ENCODE measurements at regions not wholly inside any gene's neighbourhood (a gene's known extent, or its start where the extent isn't known, plus 50 kb on each side); places are given as distances from the start of the nearest gene placed in this dataset.

- no peaks in the 10 kb centered on the region for H3K79me2 ChIP-seq (ENCODE audit: control insufficient read depth, low read length)
- no peaks in the 10 kb centered on the region for H3K36me3 ChIP-seq (ENCODE audit: control insufficient read depth, low read length)
- no peaks in the 10 kb centered on the region for H4K20me1 ChIP-seq (ENCODE audit: control insufficient read depth, insufficient read depth, low read depth, low read length)
- H3F3A ChIP-seq (ENCODE audit: control insufficient read depth, insufficient read depth), result no peaks in the 10 kb centered on the region
- no peak overlapping the region for H3K4me3 ChIP-seq (ENCODE audit: low read length)
- H3K4me1 ChIP-seq (ENCODE audit: control insufficient read depth, low read length), result peaks cover 60% of the 10 kb centered on the region
- no peak overlapping the region for H3K4me2 ChIP-seq (ENCODE audit: low read length)
- TF ChIP-seq EZH2phosphoT487 (IDR thresholded peaks at IDR 0.05; ENCODE audit: borderline replicate concordance, low read length) (no peak), CTCF (IDR thresholded peaks at IDR 0.05; ENCODE audit: low read depth, low read length, poor library complexity, severe bottlenecking) (no peak)
- H3K27ac ChIP-seq (ENCODE audit: low read depth, low read length), result no peak overlapping the region
- H3K9me2 ChIP-seq (replicated peaks; ENCODE audit: control insufficient read depth, low read length), result no peaks in the 10 kb centered on the region
- no peaks in the 10 kb centered on the region for H3K9me3 ChIP-seq (ENCODE audit: control insufficient read depth, insufficient read depth, low read length)
- H3K27me3 ChIP-seq (ENCODE audit: control insufficient read depth, low read length), result no peaks in the 10 kb centered on the region
Measured at GRCh38 chr3:188053710-188054380, 100.1 kb upstream of the LPP start.

GRCh38 chr3:188054541-188054940, 99.4 kb upstream of the LPP start:
- Histone ChIP-seq H3K27me3 (ENCODE audit: control insufficient read depth, low read length) (no peaks in the 10 kb centered on the region), H3K4me3 (ENCODE audit: low read length) (no peak overlapping the region), H3K36me3 (ENCODE audit: control insufficient read depth, low read length) (no peaks in the 10 kb centered on the region), H3K79me2 (ENCODE audit: control insufficient read depth, low read length) (no peaks in the 10 kb centered on the region), H3F3A (ENCODE audit: control insufficient read depth, insufficient read depth) (no peaks in the 10 kb centered on the region), H3K4me1 (ENCODE audit: control insufficient read depth, low read length) (peaks cover 61% of the 10 kb centered on the region), H3K4me2 (ENCODE audit: low read length) (no peak overlapping the region), H3K9me3 (ENCODE audit: control insufficient read depth, insufficient read depth, low read length) (no peaks in the 10 kb centered on the region), H3K9me2 (replicated peaks; ENCODE audit: control insufficient read depth, low read length) (no peaks in the 10 kb centered on the region), H4K20me1 (ENCODE audit: control insufficient read depth, insufficient read depth, low read depth, low read length) (no peaks in the 10 kb centered on the region), H3K27ac (ENCODE audit: low read depth, low read length) (no peak overlapping the region)
- TF ChIP-seq CTCF (IDR thresholded peaks at IDR 0.05; ENCODE audit: low read depth, low read length, poor library complexity, severe bottlenecking) (no peak), EZH2phosphoT487 (IDR thresholded peaks at IDR 0.05; ENCODE audit: borderline replicate concordance, low read length) (no peak)

GRCh38 chr3:188055388-188055787, 98.6 kb upstream of the LPP start:
- no peaks in the 10 kb centered on the region for H3K9me2 ChIP-seq (replicated peaks; ENCODE audit: control insufficient read depth, low read length)
- no peaks in the 10 kb centered on the region for H3K79me2 ChIP-seq (ENCODE audit: control insufficient read depth, low read length)
- no peaks in the 10 kb centered on the region for H3K9me3 ChIP-seq (ENCODE audit: control insufficient read depth, insufficient read depth, low read length)
- no peaks in the 10 kb centered on the region for H3K27me3 ChIP-seq (ENCODE audit: control insufficient read depth, low read length)
- no peaks in the 10 kb centered on the region for H3F3A ChIP-seq (ENCODE audit: control insufficient read depth, insufficient read depth)
- no peak overlapping the region; the same call in 1 of the 2 replicates for H3K4me2 ChIP-seq (ENCODE audit: low read length)
- H3K27ac ChIP-seq (ENCODE audit: low read depth, low read length), result no peak overlapping the region
- H4K20me1 ChIP-seq (ENCODE audit: control insufficient read depth, insufficient read depth, low read depth, low read length), result no peaks in the 10 kb centered on the region
- no peak overlapping the region for H3K4me3 ChIP-seq (ENCODE audit: low read length)
- H3K4me1 ChIP-seq (ENCODE audit: control insufficient read depth, low read length), result peaks cover 61% of the 10 kb centered on the region
- H3K36me3 ChIP-seq (ENCODE audit: control insufficient read depth, low read length), result no peaks in the 10 kb centered on the region
- TF ChIP-seq EZH2phosphoT487 (IDR thresholded peaks at IDR 0.05; ENCODE audit: borderline replicate concordance, low read length) (no peak), CTCF (IDR thresholded peaks at IDR 0.05; ENCODE audit: low read depth, low read length, poor library complexity, severe bottlenecking) (no peak)
